Eye (tissue), 1 donor: ENCODE measurements at regions not wholly inside any gene's neighbourhood (a gene's known extent, or its start where the extent isn't known, plus 50 kb on each side); places are given as distances from the start of the nearest gene placed in this dataset.

Experiments used
- DNase-seq: peaks from one replicate; pipeline ENCODE4 v3.0.0-alpha.2; 2015

GRCh38 chr15:62619526-62619925 is 423.0 kb upstream of the TPM1 start:
- no peak for DNase-seq

- no peak for DNase-seq
These were observed 419.8 kb upstream of the TPM1 start for GRCh38 chr15:62622775-62623174.

- peak; percentile 61 for DNase-seq
These were observed 417.8 kb upstream of the TPM1 start for GRCh38 chr15:62624547-62625378.

- peak; percentile 54 for DNase-seq
These were observed 417.0 kb upstream of the TPM1 start for GRCh38 chr15:62625429-62626033.

- no peak for DNase-seq
These were observed 415.6 kb upstream of the TPM1 start for GRCh38 chr15:62626903-62627302.

- no peak for DNase-seq
These were observed 411.3 kb upstream of the TPM1 start for GRCh38 chr15:62631076-62631724.

GRCh38 chr15:62636823-62637573 is 405.5 kb upstream of the TPM1 start:
- no peak for DNase-seq

GRCh38 chr15:62637574-62637897 is 405.0 kb upstream of the TPM1 start:
- DNase-seq = no peak

GRCh38 chr15:62637950-62638619 is 404.5 kb upstream of the TPM1 start:
- no peak for DNase-seq

- no peak for DNase-seq
These were observed 403.1 kb upstream of the TPM1 start for GRCh38 chr15:62639432-62639831.

GRCh38 chr15:62639906-62640605 is 402.5 kb upstream of the TPM1 start:
- DNase-seq = no peak

- no peak for DNase-seq
These were observed 400.7 kb upstream of the TPM1 start for GRCh38 chr15:62641825-62642224.

GRCh38 chr15:62643572-62643971 is 399.0 kb upstream of the TPM1 start:
- DNase-seq = no peak

- no peak for DNase-seq
These were observed 398.2 kb upstream of the TPM1 start for GRCh38 chr15:62644216-62644888.

GRCh38 chr15:62644889-62645742 is 397.4 kb upstream of the TPM1 start:
- peak; percentile 60 for DNase-seq

- no peak for DNase-seq
These were observed 395.2 kb upstream of the TPM1 start for GRCh38 chr15:62647202-62647842.

- DNase-seq = no peak
These were observed 394.6 kb upstream of the TPM1 start for GRCh38 chr15:62647843-62648505.

- no peak for DNase-seq
These were observed 393.6 kb upstream of the TPM1 start for GRCh38 chr15:62648954-62649353.

GRCh38 chr15:62649793-62650420 is 392.6 kb upstream of the TPM1 start:
- DNase-seq = no peak
